GM12874 (cell line): ENCODE measurements at regions not wholly inside any gene's neighbourhood (a gene's known extent, or its start where the extent isn't known, plus 50 kb on each side); places are given as distances from the start of the nearest gene placed in this dataset.

ENCODE experiments used
- TF ChIP-seq, protein P1 (sequence below): IDR thresholded peaks from 2 replicates; pipeline ENCODE4 v1.5.1; 2011; ENCODE audit warnings: low read depth, mild to moderate bottlenecking, control low read depth, low read length, moderate library complexity; ENCODE audit not compliant: insufficient read depth

- TF ChIP-seq, protein P1, sequence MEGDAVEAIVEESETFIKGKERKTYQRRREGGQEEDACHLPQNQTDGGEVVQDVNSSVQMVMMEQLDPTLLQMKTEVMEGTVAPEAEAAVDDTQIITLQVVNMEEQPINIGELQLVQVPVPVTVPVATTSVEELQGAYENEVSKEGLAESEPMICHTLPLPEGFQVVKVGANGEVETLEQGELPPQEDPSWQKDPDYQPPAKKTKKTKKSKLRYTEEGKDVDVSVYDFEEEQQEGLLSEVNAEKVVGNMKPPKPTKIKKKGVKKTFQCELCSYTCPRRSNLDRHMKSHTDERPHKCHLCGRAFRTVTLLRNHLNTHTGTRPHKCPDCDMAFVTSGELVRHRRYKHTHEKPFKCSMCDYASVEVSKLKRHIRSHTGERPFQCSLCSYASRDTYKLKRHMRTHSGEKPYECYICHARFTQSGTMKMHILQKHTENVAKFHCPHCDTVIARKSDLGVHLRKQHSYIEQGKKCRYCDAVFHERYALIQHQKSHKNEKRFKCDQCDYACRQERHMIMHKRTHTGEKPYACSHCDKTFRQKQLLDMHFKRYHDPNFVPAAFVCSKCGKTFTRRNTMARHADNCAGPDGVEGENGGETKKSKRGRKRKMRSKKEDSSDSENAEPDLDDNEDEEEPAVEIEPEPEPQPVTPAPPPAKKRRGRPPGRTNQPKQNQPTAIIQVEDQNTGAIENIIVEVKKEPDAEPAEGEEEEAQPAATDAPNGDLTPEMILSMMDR = no peak
These were observed 254.0 kb downstream of the TOMM20 start for GRCh38 chr1:234874291-234875288.

GRCh38 chr1:234871710-234872271, 256.8 kb downstream of the TOMM20 start:
- TF ChIP-seq, protein P1 = no peak

DNA sequence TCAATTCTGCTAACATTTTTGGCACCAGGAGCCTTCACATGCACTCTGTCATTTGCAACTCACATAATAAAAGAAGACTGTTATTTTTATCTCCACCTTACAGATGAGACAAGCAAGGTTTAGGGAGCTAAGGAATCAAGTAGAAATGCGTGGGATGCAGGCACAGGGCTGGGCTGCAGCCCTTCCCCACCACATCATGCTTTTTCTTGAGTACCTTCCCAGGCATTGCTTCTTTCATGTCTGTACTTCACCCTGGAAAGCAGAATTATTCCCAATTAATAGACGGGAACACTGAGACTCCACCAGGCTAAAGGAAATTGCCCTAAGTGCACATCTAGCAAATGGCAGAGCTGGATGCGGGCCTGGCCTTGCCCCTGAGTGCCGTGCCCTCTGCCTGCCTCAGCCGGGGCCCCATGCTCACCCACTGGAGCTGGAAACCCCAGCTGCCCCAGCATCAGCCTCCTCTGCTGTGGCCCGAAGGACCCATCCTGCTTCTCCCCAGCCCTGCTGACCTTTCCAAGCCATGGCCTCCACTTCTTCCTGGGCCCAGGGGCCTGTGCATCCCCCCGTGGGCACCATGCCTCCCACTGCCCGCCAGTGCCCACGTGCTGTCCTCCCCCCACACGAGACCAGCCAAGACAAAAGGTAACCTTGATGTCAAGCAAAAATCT, 257.5 kb downstream of the TOMM20 start:
- TF ChIP-seq, protein P1 = no peak

DNA sequence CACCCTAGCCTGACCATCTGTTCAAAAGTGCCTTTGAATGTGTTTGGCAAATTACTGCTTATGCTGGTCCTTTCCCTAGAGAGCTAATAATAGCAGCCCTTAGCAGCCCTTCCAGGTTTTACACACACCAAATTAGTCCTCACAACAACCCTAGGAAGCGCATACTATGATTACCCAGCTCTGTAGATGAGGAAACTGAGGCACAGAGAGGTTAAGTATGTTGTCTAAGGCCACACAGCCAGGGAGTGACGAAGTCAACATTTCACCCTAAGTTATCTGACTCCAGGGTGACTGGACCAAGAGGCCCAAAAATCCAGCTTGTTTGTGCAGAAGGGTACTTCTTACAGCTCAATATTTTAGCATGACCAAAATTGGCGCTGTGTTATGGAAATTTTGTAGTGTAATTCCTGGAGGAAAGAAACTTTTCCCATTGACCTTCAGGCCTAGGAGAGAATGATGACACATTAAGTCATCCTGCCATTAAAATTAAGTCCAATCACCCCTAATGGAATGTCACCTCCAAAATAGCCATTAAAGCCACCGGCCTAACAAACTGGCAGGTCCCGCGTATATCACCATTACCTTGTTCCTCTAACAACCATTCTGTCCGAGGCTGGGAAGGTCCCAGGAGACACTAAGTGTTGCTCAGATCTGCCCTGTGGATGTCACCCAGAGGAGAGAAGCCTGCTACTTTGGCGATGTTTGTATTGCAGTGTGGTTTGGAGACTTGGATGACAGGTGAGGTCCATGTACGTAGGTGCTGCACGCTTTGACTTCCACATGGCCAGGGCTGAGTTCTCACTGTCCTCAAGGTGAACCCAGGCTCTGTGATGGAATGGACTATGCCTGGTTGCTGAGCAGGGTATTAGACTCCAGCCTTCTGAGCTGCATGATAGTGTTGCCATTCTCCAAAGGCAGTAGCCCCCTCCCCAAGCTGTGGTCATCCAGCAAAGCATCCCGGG, 258.3 kb downstream of the TOMM20 start:
- TF ChIP-seq, protein P1 = no peak

- TF ChIP-seq, protein P1 = no peak
These were observed 259.2 kb downstream of the TOMM20 start for GRCh38 chr1:234869182-234870019.

DNA sequence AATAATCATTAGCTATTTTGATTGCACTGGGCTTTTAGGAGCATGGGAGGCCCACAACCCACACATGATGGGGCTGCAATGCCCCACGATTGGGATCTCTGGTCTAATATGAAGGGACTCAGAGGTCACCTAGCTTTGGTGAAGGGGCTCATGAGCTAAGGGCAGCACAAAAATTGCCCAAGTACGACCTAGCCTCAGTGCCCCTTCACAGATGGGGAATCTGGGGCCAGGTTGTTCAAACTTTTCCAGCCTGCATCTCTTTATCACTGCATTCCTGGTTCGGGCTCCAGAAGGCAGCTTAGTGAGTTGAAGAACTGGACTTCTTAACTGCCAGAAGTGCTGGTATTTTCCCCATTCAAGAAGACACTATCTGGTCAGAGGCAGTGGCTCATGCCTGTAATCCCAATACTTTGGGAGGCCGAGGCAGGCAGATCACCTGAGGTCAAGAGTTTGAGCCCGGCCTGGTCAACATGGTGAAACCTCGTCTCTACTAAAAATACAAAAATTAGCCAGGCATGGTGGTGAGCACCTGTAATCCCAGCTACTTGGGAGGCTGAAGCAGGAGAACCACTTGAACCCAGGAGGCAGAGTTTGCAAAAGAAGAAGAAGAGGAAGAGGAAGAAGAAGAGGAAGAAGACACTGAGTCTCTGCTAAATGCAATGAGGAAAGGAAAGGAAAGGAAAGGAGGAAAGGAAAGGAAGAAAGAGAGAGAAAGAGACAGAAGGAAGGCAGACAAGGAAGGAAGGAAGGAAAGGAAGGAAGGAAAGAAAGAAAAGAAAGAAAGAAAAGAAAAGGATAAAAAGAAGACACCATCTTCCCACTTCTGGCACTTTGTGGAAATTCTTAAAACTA, 258.5 kb upstream of the IRF2BP2 start:
- TF ChIP-seq, protein P1 = no peak
